KMS-11 (cell line): ENCODE measurements at regions not wholly inside any gene's neighbourhood (a gene's known extent, or its start where the extent isn't known, plus 50 kb on each side); places are given as distances from the start of the nearest gene placed in this dataset.

Source experiments
- H2AFZ ChIP-seq: fragments of 200-600 bp; sonication (generic); 2 replicates; pipeline ENCODE4 v1.6.1; 2016; ENCODE audit warnings: antibody characterized with exemption, mixed run types, low read depth
- H3K27ac ChIP-seq: fragments of 200-600 bp; sonication (generic); 2 replicates; pipeline ENCODE4 v1.6.1; 2016; ENCODE audit warnings: mild to moderate bottlenecking, mixed run types
- H3K27me3 ChIP-seq: fragments of 200-600 bp; sonication (generic); 2 replicates; pipeline ENCODE4 v1.6.1; 2017; ENCODE audit warnings: mild to moderate bottlenecking, low read depth, mixed run types, moderate library complexity; ENCODE audit not compliant: insufficient read depth
- H3K36me3 ChIP-seq: fragments of 200-600 bp; sonication (generic); 2 replicates; pipeline ENCODE4 v1.6.1; 2017; ENCODE audit warnings: mild to moderate bottlenecking, mixed run types; ENCODE audit not compliant: insufficient read depth
- H3K4me1 ChIP-seq: fragments of 200-600 bp; sonication (generic); 2 replicates; pipeline ENCODE4 v1.6.1; 2016; ENCODE audit warnings: mild to moderate bottlenecking, low read depth, mixed run types; ENCODE audit not compliant: poor library complexity, severe bottlenecking
- H3K4me2 ChIP-seq: fragments of 200-600 bp; sonication (generic); 2 replicates; pipeline ENCODE4 v1.7.0; 2016; ENCODE audit warnings: mild to moderate bottlenecking, mixed run types
- H3K4me3 ChIP-seq: fragments of 200-600 bp; sonication (generic); IDR thresholded peaks from 2 replicates; pipeline ENCODE4 v1.6.1; 2017; ENCODE audit warnings: low read depth, low read length, mixed read lengths; ENCODE audit not compliant: insufficient read depth
- H3K79me2 ChIP-seq: fragments of 200-600 bp; sonication (generic); 2 replicates; pipeline ENCODE4 v1.6.1; 2016; ENCODE audit warnings: low read depth, mixed run types; ENCODE audit not compliant: insufficient read depth
- H3K9ac ChIP-seq: fragments of 200-600 bp; sonication (generic); 2 replicates; pipeline ENCODE4 v1.6.1; 2016; ENCODE audit warnings: mild to moderate bottlenecking, mixed run types
- H4K20me1 ChIP-seq: fragments of 200-600 bp; sonication (generic); 2 replicates; pipeline ENCODE4 v1.6.1; 2016; ENCODE audit warnings: mild to moderate bottlenecking, mixed run types; ENCODE audit not compliant: insufficient read depth
- CTCF ChIP-seq: fragments of 200-600 bp; sonication (generic); conservative IDR thresholded peaks from 2 replicates; pipeline ENCODE4 v1.6.1; 2017; ENCODE audit warnings: low read depth, mild to moderate bottlenecking, antibody characterized with exemption, low read length, moderate library complexity, mixed read lengths

- no peaks in the 10 kb centered on the region for H3K4me1 ChIP-seq
- H3K4me3 ChIP-seq = no peak overlapping the region
- H3K27ac ChIP-seq = no peak overlapping the region
- no peaks in the 10 kb centered on the region for H4K20me1 ChIP-seq
- H2AFZ ChIP-seq = no peak overlapping the region
- no peaks in the 10 kb centered on the region for H3K27me3 ChIP-seq
- no peak overlapping the region for H3K9ac ChIP-seq
- H3K79me2 ChIP-seq = no peaks in the 10 kb centered on the region
- no peak for TF ChIP-seq CTCF
- H3K36me3 ChIP-seq = no peaks in the 10 kb centered on the region
- H3K4me2 ChIP-seq = no peak overlapping the region
Observed at GRCh38 chr16:62657116-62657515, 620.9 kb upstream of the CDH8 start.

- no peaks in the 10 kb centered on the region for H3K27me3 ChIP-seq
- no peaks in the 10 kb centered on the region for H4K20me1 ChIP-seq
- no peak overlapping the region for H3K9ac ChIP-seq
- H3K79me2 ChIP-seq = no peaks in the 10 kb centered on the region
- no peak overlapping the region for H3K27ac ChIP-seq
- TF ChIP-seq CTCF = no peak
- H3K36me3 ChIP-seq = no peaks in the 10 kb centered on the region
- H3K4me1 ChIP-seq = no peaks in the 10 kb centered on the region
- no peak overlapping the region for H3K4me3 ChIP-seq
- no peak overlapping the region for H2AFZ ChIP-seq
- H3K4me2 ChIP-seq = no peak overlapping the region
Observed at GRCh38 chr16:62652441-62653120, 616.3 kb upstream of the CDH8 start.

- no peak overlapping the region for H3K9ac ChIP-seq
- H3K79me2 ChIP-seq = no peaks in the 10 kb centered on the region
- H3K4me1 ChIP-seq = no peaks in the 10 kb centered on the region
- no peak overlapping the region for H3K27ac ChIP-seq
- H3K4me2 ChIP-seq = no peak overlapping the region
- no peak for TF ChIP-seq CTCF
- no peaks in the 10 kb centered on the region for H4K20me1 ChIP-seq
- no peaks in the 10 kb centered on the region for H3K36me3 ChIP-seq
- no peak overlapping the region for H3K4me3 ChIP-seq
- H3K27me3 ChIP-seq = no peaks in the 10 kb centered on the region
- no peak overlapping the region for H2AFZ ChIP-seq
Observed at GRCh38 chr16:62648256-62648655, 612.0 kb upstream of the CDH8 start.

- TF ChIP-seq CTCF = no peak
- Histone ChIP-seq H3K9ac (no peak overlapping the region), H3K27ac (no peak overlapping the region), H3K4me1 (peaks cover 15% of the 10 kb centered on the region), H3K4me3 (no peak overlapping the region), H3K79me2 (no peaks in the 10 kb centered on the region), H2AFZ (no peak overlapping the region), H3K27me3 (no peaks in the 10 kb centered on the region), H3K36me3 (no peaks in the 10 kb centered on the region), H3K4me2 (no peak overlapping the region), H4K20me1 (no peaks in the 10 kb centered on the region)
Observed at GRCh38 chr16:62644030-62644812, 608.0 kb upstream of the CDH8 start.
